PC-9 (cell line): ENCODE measurements at regions not wholly inside any gene's neighbourhood (a gene's known extent, or its start where the extent isn't known, plus 50 kb on each side); places are given as distances from the start of the nearest gene placed in this dataset.

Experiments
- EZH2 ChIP-seq: fragments of 200-600 bp; sonication (generic); IDR thresholded peaks from 2 replicates; pipeline ENCODE4 v1.8.0; 2017; ENCODE audit warnings: antibody characterized with exemption, low read depth
- TF ChIP-seq, protein P1 (sequence below): fragments of 200-600 bp; sonication (generic); conservative IDR thresholded peaks from 2 replicates; pipeline ENCODE4 v1.6.1; 2017; ENCODE audit warnings: mixed run types, antibody characterized with exemption, mild to moderate bottlenecking, moderate library complexity

DNA sequence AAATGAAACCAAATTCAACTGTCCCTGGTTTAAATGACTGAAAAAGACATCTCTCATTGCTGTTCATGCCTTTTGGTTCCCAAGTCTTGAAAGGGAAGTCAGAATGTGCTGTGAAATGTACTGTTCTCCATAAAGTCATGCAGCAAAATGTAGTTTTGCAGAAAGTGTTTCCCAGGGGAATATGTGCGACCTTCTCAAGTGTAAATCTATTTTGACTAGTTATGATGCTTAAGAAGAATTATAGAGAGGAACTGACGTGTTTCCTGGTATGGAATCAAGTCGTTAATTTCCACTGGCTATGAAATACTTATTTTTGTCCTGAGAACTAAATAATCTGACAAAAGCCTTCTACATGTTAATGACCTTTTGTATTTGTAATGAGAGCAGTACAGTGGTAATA is 223.1 kb downstream of the CLCN4 start:
- TF ChIP-seq, protein P1, sequence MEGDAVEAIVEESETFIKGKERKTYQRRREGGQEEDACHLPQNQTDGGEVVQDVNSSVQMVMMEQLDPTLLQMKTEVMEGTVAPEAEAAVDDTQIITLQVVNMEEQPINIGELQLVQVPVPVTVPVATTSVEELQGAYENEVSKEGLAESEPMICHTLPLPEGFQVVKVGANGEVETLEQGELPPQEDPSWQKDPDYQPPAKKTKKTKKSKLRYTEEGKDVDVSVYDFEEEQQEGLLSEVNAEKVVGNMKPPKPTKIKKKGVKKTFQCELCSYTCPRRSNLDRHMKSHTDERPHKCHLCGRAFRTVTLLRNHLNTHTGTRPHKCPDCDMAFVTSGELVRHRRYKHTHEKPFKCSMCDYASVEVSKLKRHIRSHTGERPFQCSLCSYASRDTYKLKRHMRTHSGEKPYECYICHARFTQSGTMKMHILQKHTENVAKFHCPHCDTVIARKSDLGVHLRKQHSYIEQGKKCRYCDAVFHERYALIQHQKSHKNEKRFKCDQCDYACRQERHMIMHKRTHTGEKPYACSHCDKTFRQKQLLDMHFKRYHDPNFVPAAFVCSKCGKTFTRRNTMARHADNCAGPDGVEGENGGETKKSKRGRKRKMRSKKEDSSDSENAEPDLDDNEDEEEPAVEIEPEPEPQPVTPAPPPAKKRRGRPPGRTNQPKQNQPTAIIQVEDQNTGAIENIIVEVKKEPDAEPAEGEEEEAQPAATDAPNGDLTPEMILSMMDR = no peak
- no peak for TF ChIP-seq EZH2
